ENCODE measurements at regions not wholly inside any gene's neighbourhood (a gene's known extent, or its start where the extent isn't known, plus 50 kb on each side); places are given as distances from the start of the nearest gene placed in this dataset.

- no peak overlapping the region for H3K27ac ChIP-seq
- intact Hi-C loops (cut with DNase I), result no loop called here
- H3K27me3 ChIP-seq, result no peaks in the 10 kb centered on the region
- H3K9me3 ChIP-seq (replicated peaks in 1 of 3), result no peaks in the 10 kb centered on the region
- no peak overlapping the region for H3K4me3 ChIP-seq
- no peaks in the 10 kb centered on the region for H3K4me1 ChIP-seq (replicated peaks in 1 of 2)
- TF ChIP-seq CTCF (IDR thresholded peaks at IDR 0.05) (no peak), POLR2A (IDR thresholded peaks at IDR 0.05) (no peak)
- H3K36me3 ChIP-seq (replicated peaks in 1 of 2), result no peaks in the 10 kb centered on the region
- 52 to 74% (median 60%) methylated on average over 2 of the region's 2 CpGs for WGBS, 4 donors
- no peak for DNase-seq
Observed at GRCh38 chr10:31102421-31102820, 70.8 kb upstream of the ZNF438 start.

DNA sequence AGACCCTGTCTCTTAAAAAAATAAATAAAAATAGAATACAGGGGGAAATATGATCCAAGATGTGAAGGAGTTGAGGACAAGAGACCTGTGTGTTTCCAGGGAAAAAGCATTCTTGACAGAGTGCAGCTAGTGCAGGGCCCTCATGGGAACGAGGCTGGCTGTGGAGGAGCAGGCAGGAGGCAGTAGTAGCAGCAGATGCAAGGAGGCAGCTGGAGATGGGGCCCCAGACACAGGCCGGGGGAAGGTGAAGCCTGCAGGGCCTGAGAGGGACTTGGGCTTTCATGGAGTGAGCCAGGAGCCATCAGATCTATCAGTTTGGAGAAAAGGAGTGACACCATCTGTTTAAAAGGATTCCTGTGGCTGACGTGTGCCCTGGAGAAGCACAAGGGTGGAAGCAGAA lies 71.4 kb upstream of the ZNF438 start:
- no peak overlapping the region for H3K4me3 ChIP-seq
- intact Hi-C loops (cut with DNase I), result no loop called here
- no peaks in the 10 kb centered on the region for H3K9me3 ChIP-seq (replicated peaks in 1 of 3)
- no peaks in the 10 kb centered on the region for H3K36me3 ChIP-seq (replicated peaks in 1 of 2)
- WGBS, 4 donors, result 64 to 82% (median 70%) methylated on average over 3 of the region's 3 CpGs
- H3K27ac ChIP-seq, result no peak overlapping the region
- TF ChIP-seq POLR2A (IDR thresholded peaks at IDR 0.05) (no peak), CTCF (IDR thresholded peaks at IDR 0.05) (no peak)
- no peak for DNase-seq
- no peaks in the 10 kb centered on the region for H3K4me1 ChIP-seq (replicated peaks in 1 of 2)
- no peaks in the 10 kb centered on the region for H3K27me3 ChIP-seq

DNA sequence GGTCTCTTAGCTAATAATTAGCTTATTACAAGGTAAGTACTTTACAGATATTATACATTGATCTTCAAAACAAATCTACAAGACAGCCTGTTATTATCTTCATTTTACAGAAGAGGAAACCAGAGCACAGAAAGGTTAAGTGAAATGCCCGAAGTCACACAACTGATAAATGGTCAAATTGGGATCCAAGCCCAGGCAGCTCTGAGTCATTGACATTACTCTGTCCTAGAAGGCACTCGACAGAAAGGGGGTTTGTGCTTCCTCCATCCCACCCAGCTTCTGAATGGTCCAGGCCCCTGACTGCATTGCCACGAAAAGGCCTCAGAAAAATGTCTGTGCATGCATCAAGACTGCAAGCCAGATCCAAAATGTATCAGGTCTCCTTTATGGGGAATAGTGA lies 81.3 kb upstream of the ZNF438 start:
- intact Hi-C loops (cut with DNase I), result no loop called here
- Histone ChIP-seq H3K27ac (no peak overlapping the region), H3K4me1 (replicated peaks in 1 of 2) (no peaks in the 10 kb centered on the region), H3K4me3 (no peak overlapping the region), H3K27me3 (no peaks in the 10 kb centered on the region), H3K9me3 (replicated peaks in 1 of 3) (no peaks in the 10 kb centered on the region), H3K36me3 (replicated peaks in 1 of 2) (no peaks in the 10 kb centered on the region)
- peak in 3 of 7 donors; percentile 14 to 24 (median 18) for DNase-seq
- WGBS, 4 donors, result 38 to 45% (median 42%) methylated on average over 3 of the region's 3 CpGs
- no peak for TF ChIP-seq CTCF (IDR thresholded peaks at IDR 0.05)
- TF ChIP-seq POLR2A (IDR thresholded peaks at IDR 0.05), result no peak

DNA sequence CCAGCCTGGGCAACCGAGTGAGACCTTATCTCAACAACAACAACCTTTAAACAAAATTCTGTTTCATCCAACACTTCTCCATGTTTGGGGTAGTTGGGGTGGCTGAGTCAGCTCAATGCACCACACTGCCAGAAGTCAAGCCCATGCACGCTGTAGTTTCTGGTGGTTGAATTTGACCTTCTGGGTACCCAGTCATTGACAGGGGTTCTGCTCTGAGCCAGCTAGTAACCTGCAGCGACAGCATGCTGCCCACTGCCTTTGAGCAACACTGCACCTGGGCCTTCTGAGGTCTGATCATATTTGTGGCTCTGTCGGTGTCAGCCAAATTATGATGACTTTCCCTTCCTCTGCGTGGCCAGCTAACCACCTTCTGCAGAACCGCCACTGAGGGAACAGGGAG lies 84.6 kb upstream of the ZNF438 start:
- no peaks in the 10 kb centered on the region for H3K27me3 ChIP-seq
- no peak overlapping the region for H3K4me3 ChIP-seq
- WGBS, 4 donors, result 77 to 87% (median 81%) methylated on average over 6 of the region's 6 CpGs
- H3K9me3 ChIP-seq (replicated peaks in 1 of 3), result no peaks in the 10 kb centered on the region
- no peak for DNase-seq
- no peaks in the 10 kb centered on the region for H3K36me3 ChIP-seq (replicated peaks in 1 of 2)
- intact Hi-C loops (cut with DNase I), result no loop called here
- H3K27ac ChIP-seq, result no peak overlapping the region
- no peak for TF ChIP-seq CTCF (IDR thresholded peaks at IDR 0.05)
- no peak for TF ChIP-seq POLR2A (IDR thresholded peaks at IDR 0.05)
- H3K4me1 ChIP-seq (replicated peaks in 1 of 2), result no peaks in the 10 kb centered on the region

Measured in adrenal gland (tissue), 9 donors.